ENCODE measurements at regions not wholly inside any gene's neighbourhood (a gene's known extent, or its start where the extent isn't known, plus 50 kb on each side); places are given as distances from the start of the nearest gene placed in this dataset.
"Not testable (repeated sequence)": the region's sequence is repeated elsewhere in the genome, so short reads cannot be mapped to it uniquely, and the experiment has no call there.

DNA sequence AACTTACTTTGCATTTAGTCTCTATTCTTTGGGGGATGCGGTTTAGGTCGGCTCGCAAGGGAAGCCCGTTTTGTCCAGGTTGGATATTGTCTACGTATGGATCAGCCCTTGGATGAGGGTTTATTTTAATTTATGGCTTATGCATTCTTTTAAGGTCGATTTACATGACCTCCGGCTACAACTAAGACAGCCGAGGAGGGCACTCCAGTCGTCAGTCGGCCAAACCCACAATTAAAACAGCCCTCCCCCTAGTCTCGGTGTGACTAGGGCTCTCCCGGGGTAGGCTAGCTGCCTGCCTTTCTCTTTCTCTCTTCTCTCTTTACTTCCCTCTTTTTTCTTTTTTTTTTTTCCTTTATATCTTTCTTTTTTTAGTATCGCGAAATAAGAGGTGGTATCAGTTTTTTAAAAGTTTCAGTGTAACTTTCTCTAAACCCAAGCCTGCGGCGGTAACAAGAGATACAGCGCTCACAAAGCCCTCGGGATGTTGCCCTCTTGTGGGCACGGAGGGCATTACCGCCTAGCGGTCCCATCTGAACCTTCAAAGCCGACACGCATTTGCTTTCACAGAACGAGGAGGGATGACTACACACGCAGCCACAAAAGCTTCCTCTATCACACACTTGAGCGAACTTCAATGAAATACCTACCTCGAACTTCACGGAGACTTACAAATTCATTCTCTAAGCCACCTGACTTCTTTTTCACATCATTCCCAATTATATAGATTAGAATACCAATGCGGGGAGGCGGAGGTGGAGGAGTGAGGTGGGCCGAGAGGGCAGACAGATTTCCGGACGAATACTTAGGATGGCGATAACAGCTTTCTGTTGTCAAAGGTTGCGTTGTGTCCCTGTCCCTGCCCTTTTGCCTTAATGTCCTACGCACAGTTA lies 132.3 kb upstream of the C11orf58 start:
- peak; percentile 94 for DNase-seq

DNA sequence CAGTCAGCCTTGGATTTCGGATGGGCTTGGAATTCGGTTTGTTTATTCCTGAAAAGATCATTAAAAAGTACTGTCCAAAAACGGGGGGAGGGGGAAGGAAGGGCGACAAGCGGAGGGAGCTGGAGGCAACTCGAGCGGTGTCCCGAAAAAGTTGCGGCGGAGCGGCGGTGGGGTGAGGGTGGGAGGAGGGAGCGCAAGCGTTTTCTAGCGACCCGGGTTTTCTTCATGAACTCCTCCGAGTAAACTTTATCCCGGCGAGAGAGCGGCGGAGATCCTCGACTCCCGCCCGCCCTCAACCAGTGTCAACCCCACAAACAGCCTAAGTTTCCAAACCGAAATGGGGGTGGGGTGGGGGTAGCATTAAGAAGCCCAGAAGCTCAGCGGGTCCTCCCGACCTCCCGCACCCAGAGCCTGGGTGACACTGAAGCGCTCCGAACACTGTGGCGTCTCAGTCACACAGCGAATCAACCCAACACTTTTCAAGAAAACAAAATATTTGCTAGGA lies 133.0 kb upstream of the C11orf58 start:
- no peak for DNase-seq

DNA sequence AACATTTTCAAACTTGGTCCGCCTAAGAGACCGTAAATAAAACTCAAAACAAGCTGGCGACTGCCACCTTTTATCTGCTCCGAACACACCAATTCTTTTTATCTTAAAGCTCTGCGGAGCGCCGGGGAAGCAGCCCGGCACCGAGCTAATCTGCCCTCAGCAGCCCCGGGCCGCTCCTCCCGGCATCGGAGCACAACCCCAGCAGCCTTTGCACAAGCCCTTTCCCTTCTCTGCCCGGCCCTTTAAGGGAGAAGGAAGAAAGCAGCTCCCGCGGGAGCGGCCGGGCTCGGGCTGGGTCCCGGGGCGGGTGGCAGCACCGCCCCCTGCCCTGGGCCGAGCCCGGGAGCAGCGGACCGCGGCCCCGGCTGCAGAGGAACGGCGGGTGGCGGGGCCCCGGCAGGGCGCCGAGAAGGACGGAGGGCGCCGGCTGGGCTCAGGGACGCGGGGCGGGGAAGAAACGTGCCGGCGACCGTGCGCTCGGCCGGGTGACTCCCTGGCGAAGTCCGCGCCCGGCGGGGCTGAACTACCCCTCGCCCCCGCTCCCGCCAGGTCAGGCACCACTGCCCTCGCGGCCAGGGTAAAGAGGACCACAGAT lies 133.6 kb upstream of the C11orf58 start:
- peak; percentile 40 for DNase-seq

DNA sequence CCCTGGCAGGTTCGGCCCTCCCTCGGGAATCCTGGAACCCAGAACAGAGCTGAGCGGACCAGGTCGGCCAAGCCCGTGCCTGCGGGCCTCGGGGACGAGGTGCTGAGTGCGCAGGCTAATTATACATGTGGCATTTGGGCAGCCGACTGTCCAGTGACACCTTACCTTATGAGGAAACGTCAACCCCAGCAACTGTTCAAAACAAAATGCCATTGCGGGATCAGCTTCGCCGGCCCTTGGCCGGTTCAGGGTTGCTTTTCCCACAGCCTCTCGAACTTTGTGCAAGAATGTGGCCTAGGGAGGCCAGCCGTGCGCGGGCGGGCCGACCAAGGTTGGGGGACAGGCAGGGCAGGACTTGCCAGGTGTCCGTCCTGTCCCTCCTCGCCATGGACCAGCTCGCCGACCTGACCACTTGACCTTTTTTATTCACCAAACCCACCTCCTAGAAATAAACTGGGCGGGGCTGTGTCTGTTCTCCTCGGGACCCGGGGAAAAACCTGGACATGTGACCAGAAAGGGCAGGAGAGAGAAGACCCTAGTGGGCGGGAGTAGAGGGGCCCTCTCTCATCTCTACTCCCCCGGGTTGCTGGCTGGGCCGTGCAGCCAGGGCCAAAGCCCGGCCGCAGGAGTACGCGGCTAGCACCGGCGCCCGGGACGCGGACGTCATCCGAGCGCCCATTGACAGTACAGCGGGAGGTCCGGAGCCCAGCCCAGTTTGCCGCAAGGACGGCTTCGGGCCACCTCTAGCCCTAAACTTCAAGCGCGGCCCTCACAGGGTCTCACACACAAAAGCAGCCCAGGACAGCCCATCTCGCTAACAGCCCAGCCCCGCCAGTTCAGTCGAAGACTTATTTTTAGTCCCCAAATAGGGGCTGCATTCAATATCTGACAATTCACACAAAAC lies 134.3 kb upstream of the C11orf58 start:
- peak; percentile 36 for DNase-seq

DNA sequence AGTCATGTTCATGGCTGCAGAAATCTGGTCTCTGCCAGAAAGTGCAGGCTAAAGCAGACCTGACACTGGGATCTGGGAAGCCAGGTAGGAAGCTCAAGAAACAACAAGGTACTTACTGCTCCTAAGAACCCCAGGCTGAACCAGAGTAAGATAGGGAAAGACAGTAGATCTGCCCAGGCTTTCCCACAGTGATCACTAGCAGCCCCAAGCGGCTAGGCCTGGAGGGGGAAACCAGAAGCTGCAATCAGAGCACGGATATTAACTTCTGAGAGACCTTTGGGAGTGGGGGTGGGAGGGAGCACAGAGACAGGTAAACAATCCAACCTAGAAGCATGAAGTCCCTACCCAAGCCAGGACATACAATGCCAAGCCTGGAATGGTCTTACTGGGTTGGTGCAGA lies 135.2 kb upstream of the C11orf58 start:
- peak; percentile 15 for DNase-seq

DNA sequence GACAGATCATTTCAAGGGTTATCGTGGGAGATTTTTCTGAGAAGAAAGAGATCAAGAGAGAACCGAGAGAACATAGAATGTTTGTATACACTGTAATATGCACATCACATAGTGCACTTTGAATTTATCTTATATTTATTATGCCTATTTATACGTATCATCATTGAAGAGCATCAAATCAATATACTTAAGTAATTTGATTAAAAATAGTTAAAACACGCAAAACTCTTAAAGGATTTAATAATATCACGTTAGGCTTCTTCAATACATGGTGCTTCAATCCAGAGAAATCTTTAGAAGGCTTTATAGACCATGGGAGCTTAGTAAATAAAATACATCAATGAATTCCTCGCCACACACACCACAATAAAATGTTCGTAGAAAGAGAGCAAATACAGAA lies 139.5 kb upstream of the C11orf58 start:
- no peak for DNase-seq

DNA sequence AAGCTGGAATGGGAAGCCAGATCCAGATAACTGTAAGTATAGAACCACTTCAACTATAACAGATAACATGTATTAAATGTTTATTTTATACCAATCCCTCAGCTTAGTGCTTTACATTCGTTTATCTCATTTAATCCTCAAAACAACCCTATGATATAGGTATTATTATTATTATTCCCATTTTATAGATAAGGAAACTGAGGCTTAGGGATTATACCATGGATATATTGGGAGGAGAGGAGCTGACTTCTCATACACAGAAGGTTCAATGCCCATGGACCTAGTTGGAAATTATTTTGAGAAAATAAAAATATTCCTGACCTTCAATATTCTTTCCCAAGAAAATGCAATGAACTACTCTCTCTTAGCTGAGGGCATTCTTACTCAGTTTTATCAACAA lies 140.4 kb upstream of the C11orf58 start:
- no peak for DNase-seq

DNA sequence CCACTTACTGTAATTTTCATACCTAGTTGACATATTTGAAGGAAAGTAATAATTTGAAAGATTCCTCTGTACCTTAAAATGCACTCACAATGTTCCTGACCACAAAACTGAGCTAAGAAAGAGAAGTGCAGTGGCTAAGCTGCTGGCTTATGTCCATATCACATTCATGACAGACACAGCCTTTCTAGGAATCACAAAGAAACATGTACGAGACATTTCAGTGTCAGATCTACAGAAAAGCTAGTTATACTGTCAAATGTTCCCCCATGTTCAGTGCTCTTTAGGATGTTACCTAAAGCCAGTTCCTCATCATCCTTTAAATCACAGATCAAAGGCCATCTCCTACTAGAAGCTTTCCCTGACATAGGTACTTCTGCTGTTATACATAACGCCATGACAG lies 142.2 kb upstream of the C11orf58 start:
- no peak for DNase-seq

DNA sequence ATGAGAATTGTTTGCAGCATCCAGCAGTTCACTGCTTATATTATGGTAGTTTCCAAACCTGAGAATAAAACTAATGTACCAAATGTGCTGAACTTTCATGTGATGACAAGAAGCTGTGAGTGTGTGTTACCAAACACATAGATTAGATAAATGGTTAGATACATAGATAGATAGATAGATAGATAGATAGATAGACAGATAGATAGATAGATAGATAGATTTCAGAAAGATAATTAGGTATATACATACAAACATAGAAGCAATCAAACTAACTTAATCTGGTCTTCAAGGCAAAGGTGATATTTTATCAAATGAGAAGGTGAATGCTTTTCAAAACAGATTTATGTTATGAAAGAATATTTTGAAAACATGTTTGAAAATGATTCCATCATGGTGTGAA lies 147.3 kb upstream of the C11orf58 start:
- no peak for DNase-seq

DNA sequence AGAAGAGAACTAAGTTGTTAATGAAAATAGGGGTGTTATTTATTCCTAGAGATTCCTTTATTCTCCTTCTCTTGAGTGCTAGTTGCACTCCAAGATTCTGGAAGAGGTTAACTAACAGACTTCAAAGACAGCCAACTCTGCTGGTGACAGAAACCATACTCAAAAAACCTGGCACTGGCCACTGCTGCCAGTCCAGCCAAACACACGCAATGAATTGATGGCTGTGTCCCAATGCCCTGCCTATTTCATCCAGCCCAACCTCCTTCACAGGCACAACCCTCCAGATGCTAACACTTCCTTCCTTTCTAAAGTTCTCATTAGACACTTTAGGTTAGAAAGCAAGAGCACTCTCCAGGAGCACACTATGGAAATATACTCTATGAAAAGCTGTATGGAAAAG lies 150.8 kb upstream of the C11orf58 start:
- DNase-seq = no peak

DNA sequence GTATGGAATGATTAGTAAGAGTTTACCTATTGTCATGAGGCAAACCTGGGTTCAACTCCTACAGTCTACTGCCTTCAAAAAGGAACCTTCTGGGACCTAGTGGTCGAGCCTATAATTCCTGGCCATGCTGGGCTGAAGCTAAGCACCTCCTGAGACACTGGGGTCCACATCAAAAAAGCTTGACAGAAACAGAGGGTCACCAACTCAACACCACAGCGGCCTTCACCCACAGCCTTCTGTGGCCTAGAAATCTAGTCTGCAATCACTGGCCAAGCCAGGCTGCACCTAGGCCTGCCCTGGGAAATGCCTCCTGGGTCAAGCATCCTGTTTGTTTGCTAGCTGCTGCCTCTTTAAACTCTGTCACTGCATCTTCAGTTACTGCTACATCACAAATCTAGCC lies 153.9 kb upstream of the C11orf58 start:
- DNase-seq = no peak

DNA sequence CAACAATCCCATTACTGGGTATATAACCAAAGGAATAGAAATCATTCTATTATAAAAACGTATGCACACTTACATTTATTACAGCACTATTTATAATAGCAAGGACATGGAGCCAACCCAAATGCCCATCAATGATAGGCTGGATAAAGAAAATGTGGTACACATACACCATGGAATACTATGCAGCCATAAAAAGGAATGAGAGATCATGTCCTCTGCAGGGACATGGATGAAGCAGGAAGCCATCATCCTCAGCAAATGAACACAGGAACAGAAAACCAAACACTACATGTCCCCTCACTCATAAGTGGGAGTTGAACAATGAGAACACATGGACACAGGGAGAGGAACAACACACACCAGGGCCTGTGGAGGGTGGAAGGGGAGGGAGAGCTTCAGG lies 157.4 kb upstream of the C11orf58 start:
- DNase-seq = not testable (repeated sequence)

DNA sequence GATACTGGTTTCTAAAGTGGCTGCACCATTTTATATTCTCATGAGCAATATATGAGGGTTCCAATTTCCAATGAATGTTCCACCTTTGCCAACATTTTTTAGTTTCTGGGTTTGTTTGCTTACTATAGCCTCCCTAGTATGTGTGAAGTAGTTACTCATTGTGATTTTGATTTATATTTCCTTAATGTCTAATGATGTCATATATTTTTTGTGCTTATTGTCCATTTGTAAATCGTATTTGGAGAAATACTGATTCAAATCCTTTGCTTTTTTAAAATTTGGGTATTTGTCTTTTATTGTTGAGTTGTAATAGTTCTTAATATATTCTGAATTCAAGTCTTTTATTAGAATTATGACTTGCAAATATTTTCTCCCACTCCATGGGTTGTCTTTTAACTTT lies 161.0 kb upstream of the C11orf58 start:
- DNase-seq = no peak

DNA sequence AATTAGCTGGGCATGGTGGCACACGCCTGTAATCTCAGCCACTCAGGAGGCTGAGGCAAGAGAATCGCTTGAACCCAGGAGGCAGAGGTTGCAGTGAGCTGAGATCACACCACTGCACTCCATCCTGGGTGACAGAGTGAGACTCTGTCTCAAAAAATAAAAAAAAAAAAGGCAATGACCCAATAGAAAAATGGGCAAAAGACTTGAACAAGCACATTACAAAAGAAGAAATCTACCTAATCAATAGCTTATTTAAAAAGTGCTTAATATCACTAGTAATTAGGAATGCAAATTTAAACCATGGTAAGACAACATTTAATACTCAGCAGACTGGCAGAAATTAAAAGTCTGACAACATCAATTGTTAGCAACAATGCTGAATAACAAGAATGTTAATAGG lies 163.6 kb upstream of the C11orf58 start:
- DNase-seq = not testable (repeated sequence)

DNA sequence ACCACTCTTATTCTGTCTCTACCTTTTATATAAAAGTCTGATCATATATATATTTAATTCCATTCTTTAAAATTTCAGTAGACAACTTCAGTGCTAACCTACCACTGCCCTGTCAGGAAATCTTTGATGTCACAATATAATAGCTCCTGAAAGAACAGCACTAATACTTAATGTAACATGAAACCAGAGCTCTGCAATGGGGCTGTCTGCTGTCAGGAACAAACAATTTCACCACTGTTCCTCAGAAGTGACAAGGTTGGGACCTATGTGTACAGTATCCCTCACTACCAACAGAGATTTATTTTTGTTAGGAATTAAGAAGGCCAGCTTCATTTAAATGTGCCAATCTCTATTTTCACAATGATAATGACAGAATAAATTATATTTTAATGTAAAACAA lies 165.5 kb upstream of the C11orf58 start:
- peak; percentile 21 for DNase-seq

DNA sequence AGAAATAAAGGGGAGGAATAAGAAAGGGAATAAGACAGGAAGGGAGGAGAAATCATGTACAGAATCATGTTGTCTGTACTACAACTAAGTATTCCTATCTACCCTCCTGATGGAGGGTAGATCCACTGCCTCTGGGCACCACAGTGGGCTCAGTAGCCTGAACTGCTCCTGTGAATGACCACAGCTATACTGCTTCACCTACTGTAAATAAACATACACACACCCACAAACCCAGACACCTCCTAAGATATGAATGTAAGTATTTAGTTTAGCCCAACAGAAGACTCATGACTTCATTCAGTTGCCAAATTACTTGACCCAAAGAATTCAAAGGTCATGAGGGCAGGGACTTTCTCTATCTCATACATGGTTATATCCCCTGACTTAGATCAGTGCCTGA lies 177.3 kb upstream of the C11orf58 start:
- DNase-seq = no peak

DNA sequence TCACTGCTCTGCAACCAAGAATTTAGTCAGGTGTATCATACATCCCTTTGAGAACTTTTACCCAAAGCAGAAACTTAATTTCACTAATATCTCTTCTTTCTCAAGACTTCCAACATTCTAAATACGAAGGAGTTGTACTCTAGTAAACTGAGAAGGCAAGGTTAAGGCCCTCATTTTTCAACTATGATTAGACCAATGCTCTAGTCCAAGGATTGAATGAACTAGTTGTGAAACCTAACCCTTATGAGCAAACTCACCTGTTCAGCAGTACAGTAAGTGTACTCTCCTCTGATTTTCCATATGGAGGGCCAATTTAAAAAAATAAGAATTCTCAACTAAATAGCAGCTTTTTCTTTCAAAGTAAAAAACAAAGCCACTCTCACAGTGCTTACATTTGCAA lies 180.0 kb upstream of the C11orf58 start:
- peak; percentile 11 for DNase-seq

DNA sequence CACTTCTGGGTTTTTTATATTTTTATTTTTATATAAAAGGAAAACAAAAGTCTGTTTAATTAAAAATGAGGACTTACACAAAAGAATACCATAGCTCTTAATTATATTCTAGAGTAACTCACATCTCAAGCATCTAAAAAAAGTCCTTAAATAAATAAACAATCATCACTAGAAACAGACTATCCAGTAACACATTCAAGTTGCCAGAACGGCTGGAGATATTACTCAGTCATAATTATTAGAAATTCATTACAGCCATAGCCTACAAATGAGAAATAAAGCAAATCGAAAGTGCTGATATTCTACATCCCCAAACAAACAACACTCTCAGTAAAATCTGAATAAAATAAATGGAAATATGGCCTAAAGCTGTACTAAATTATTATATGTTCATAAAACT lies 182.5 kb upstream of the C11orf58 start:
- DNase-seq = no peak

DNA sequence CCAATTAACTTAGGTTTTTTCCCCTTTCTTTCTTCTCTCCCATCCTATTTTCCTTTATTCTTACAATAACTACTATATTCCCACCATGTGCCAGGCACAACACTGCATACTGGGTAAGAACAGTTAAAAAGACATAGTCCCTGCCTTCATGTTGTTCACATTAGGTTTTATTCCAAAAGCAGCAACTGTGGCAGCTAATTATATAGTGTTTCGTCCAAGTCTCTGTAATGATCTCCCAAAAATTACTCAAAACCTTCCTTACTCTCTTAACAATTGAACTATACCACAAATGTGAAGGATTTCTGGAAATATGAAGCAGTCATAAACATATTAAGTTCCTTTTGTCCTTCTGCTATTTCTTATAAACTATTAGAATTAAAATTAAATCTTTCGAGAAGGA lies 184.1 kb upstream of the C11orf58 start:
- no peak for DNase-seq

DNA sequence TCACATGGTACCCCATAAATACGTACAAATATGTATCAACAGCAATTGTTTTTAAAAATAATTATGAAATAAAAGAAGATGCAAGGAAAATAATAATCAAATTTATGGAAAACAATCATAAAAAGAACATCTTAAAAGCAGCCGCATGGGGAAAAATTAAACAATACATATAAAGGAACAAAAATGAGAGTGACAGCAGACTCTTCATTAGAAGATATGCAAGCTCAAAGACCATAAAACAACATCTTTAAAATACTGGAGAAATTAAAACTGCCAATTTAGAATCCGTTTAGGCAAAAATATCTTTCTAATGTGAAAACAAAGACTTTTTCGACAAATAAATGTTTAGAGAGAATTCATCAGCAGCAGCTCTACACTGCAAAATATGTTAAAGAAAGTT lies 190.6 kb upstream of the C11orf58 start:
- DNase-seq = no peak

DNA sequence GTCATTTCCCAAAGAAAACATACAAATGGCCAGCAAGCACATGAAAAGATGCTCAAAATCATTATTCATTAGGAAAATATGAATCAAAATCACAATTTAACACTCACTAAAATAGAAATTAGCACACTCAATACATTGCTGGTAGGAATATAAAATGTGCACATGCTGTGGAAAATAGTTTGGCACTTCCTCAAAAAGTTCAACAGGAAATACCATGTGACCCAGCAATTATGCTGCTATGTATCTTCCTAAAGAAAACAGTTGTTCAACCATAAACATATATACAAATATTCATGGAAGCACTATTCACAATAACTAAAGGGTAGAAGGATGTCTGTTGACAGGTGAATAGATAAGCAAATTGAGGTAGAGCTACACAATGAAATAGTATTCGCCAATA lies 187.3 kb upstream of the SOX6 start:
- no peak for DNase-seq

DNA sequence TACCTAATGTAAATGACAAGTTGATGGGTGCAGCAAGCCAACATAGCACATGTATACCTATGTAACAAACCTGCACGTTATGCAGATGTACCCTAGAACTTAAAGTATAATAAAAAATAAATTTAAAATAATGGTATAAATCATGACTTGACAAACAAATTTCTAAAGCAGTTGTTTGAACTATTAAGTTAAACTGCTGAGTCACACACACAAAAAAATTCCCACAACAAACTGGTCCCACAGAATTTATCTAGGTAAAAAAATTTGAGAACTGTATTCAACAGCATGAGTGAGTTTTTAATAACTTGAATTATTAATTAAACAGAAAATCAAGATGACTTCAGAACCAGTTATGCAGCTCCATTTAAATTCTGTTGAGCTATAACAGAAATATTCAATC lies 186.0 kb upstream of the SOX6 start:
- no peak for DNase-seq

DNA sequence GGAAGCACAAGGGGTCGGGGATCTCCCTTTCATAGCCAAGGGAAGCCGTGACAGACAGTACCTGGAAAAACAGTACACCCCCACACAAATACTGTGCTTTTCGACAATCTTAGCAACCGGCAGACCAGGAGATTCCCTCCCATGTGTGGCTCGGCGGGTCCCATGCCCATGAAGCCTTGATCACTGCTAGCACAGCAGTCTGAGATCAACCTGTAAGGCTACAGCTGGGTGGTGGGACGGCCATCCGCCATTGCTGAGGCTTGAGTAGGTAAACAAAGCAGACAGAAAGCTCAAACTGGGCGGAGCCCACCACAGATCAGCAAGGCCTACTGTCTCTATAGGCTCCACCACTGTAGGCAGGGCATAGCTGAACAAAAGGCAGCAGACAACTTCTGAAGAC lies 180.2 kb upstream of the SOX6 start:
- no peak for DNase-seq
